HG03060 (cell line): ENCODE measurements at regions not wholly inside any gene's neighbourhood (a gene's known extent, or its start where the extent isn't known, plus 50 kb on each side); places are given as distances from the start of the nearest gene placed in this dataset.
"Not testable (repeated sequence)": the region's sequence is repeated elsewhere in the genome, so short reads cannot be mapped to it uniquely, and the experiment has no call there.

ENCODE experiments used
- ATAC-seq: cut with Tn5 transposase; IDR thresholded peaks from one replicate; pipeline ENCODE4 v1.9.1; 2021; ENCODE audit warnings: low read depth, moderate number of reproducible peaks; ENCODE audit not compliant: unreplicated experiment

- no peak for ATAC-seq
These were observed 140.9 kb downstream of the RNF144B start for GRCh38 chr6:18527836-18528743.

- ATAC-seq = no peak
These were observed 143.1 kb downstream of the RNF144B start for GRCh38 chr6:18530201-18530600.

GRCh38 chr6:18532139-18532538 lies 145.0 kb downstream of the RNF144B start:
- ATAC-seq = no peak

- ATAC-seq = no peak
These were observed 146.6 kb downstream of the RNF144B start for GRCh38 chr6:18533793-18534192.

GRCh38 chr6:18536591-18537055 lies 149.5 kb downstream of the RNF144B start:
- ATAC-seq = no peak

GRCh38 chr6:18538315-18538714 lies 151.2 kb downstream of the RNF144B start:
- ATAC-seq = no peak

- ATAC-seq = no peak
These were observed 155.9 kb downstream of the RNF144B start for GRCh38 chr6:18543051-18543450.

- not testable (repeated sequence) for ATAC-seq
These were observed 158.0 kb downstream of the RNF144B start for GRCh38 chr6:18545142-18545541.

GRCh38 chr6:18545726-18546125 lies 158.6 kb downstream of the RNF144B start:
- ATAC-seq = no peak

- no peak for ATAC-seq
These were observed 163.0 kb downstream of the RNF144B start for GRCh38 chr6:18550119-18550518.

GRCh38 chr6:18551228-18551627 lies 164.1 kb downstream of the RNF144B start:
- ATAC-seq = no peak

GRCh38 chr6:18555750-18556149 lies 168.6 kb downstream of the RNF144B start:
- no peak for ATAC-seq

GRCh38 chr6:18561037-18561750 lies 174.0 kb downstream of the RNF144B start:
- ATAC-seq = no peak

- no peak for ATAC-seq
These were observed 175.6 kb downstream of the RNF144B start for GRCh38 chr6:18562726-18563125.

GRCh38 chr6:18564775-18565174 lies 177.6 kb downstream of the RNF144B start:
- ATAC-seq = no peak

GRCh38 chr6:18565231-18565630 lies 178.1 kb downstream of the RNF144B start:
- no peak for ATAC-seq

GRCh38 chr6:18567380-18567779 lies 180.2 kb downstream of the RNF144B start:
- ATAC-seq = no peak

- no peak for ATAC-seq
These were observed 190.3 kb downstream of the RNF144B start for GRCh38 chr6:18577491-18577890.

- ATAC-seq = no peak
These were observed 192.0 kb downstream of the RNF144B start for GRCh38 chr6:18579166-18579565.

- ATAC-seq = no peak
These were observed 192.7 kb downstream of the RNF144B start for GRCh38 chr6:18579869-18580268.

- ATAC-seq = no peak
These were observed 197.2 kb downstream of the RNF144B start for GRCh38 chr6:18584372-18584771.
